ENCODE measurements at regions not wholly inside any gene's neighbourhood (a gene's known extent, or its start where the extent isn't known, plus 50 kb on each side); places are given as distances from the start of the nearest gene placed in this dataset.

- H3K27me3 Mint-ChIP-seq, result no peaks in the 10 kb centered on the region
- Histone ChIP-seq H3K9me3 (ENCODE audit: control insufficient read depth in 1 of 2, insufficient read depth in 1 of 2, low read length in 2 of 2) (peaks cover 4 to 7% of the 10 kb centered on the region in 2 experiments), H3K36me3 (ENCODE audit: insufficient read depth, low read length) (no peaks in the 10 kb centered on the region), H3K4me3 (ENCODE audit: low read length) (no peak overlapping the region), H3K27me3 (ENCODE audit: control insufficient read depth in 1 of 2, insufficient read depth in 2 of 2, low read length in 2 of 2) (no peaks in the 10 kb centered on the region), H3K27ac (ENCODE audit: low read depth in 1 of 2, low read length in 2 of 2) (no peak overlapping the region), H3K4me1 (ENCODE audit: insufficient read depth, low read length) (no peaks in the 10 kb centered on the region)
- H3K9me3 Mint-ChIP-seq, result peaks cover 5% of the 10 kb centered on the region
- H3K36me3 Mint-ChIP-seq (ENCODE audit: low read depth), result no peaks in the 10 kb centered on the region
- no peaks in the 10 kb centered on the region for H3K4me1 Mint-ChIP-seq (ENCODE audit: low read depth)
- H3K4me3 Mint-ChIP-seq, result no peak overlapping the region
- no peak for DNase-seq
- CTCF ChIA-PET, result no interaction called here
- intact Hi-C loops (cut with DNase I, micrococcal nuclease), result no loop called here
- TF ChIP-seq, protein P1, sequence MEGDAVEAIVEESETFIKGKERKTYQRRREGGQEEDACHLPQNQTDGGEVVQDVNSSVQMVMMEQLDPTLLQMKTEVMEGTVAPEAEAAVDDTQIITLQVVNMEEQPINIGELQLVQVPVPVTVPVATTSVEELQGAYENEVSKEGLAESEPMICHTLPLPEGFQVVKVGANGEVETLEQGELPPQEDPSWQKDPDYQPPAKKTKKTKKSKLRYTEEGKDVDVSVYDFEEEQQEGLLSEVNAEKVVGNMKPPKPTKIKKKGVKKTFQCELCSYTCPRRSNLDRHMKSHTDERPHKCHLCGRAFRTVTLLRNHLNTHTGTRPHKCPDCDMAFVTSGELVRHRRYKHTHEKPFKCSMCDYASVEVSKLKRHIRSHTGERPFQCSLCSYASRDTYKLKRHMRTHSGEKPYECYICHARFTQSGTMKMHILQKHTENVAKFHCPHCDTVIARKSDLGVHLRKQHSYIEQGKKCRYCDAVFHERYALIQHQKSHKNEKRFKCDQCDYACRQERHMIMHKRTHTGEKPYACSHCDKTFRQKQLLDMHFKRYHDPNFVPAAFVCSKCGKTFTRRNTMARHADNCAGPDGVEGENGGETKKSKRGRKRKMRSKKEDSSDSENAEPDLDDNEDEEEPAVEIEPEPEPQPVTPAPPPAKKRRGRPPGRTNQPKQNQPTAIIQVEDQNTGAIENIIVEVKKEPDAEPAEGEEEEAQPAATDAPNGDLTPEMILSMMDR (IDR thresholded peaks at IDR 0.05), result no peak
- POLR2A ChIA-PET, result no interaction called here
- ATAC-seq (ENCODE audit: poor library complexity), result no peak
- H3K27ac Mint-ChIP-seq, result no peak overlapping the region
These were observed 189.1 kb upstream of the EYS start for GRCh38 chr6:65896140-65896539.

- Mint-ChIP-seq H3K36me3 (ENCODE audit: low read depth) (no peaks in the 10 kb centered on the region), H3K27me3 (no peaks in the 10 kb centered on the region), H3K4me1 (ENCODE audit: low read depth) (no peaks in the 10 kb centered on the region), H3K9me3 (peaks cover 9% of the 10 kb centered on the region), H3K4me3 (no peak overlapping the region), H3K27ac (no peak overlapping the region)
- no peak for ATAC-seq (ENCODE audit: poor library complexity)
- TF ChIP-seq, protein P1 (IDR thresholded peaks at IDR 0.05), result no peak
- H3K4me3 ChIP-seq (ENCODE audit: low read length), result no peak overlapping the region
- no peak overlapping the region for H3K27ac ChIP-seq (ENCODE audit: low read depth in 1 of 2, low read length in 2 of 2)
- no peak for DNase-seq
- peaks cover 0 to 4% of the 10 kb centered on the region in 2 experiments for H3K9me3 ChIP-seq (ENCODE audit: control insufficient read depth in 1 of 2, insufficient read depth in 1 of 2, low read length in 2 of 2)
- H3K27me3 ChIP-seq (ENCODE audit: control insufficient read depth in 1 of 2, insufficient read depth in 2 of 2, low read length in 2 of 2), result no peaks in the 10 kb centered on the region
- CTCF ChIA-PET, result no interaction called here
- no peaks in the 10 kb centered on the region for H3K36me3 ChIP-seq (ENCODE audit: insufficient read depth, low read length)
- intact Hi-C loops (cut with DNase I, micrococcal nuclease), result no loop called here
- H3K4me1 ChIP-seq (ENCODE audit: insufficient read depth, low read length), result no peaks in the 10 kb centered on the region
- POLR2A ChIA-PET, result no interaction called here
These were observed 169.6 kb upstream of the EYS start for GRCh38 chr6:65876668-65877067.

DNA sequence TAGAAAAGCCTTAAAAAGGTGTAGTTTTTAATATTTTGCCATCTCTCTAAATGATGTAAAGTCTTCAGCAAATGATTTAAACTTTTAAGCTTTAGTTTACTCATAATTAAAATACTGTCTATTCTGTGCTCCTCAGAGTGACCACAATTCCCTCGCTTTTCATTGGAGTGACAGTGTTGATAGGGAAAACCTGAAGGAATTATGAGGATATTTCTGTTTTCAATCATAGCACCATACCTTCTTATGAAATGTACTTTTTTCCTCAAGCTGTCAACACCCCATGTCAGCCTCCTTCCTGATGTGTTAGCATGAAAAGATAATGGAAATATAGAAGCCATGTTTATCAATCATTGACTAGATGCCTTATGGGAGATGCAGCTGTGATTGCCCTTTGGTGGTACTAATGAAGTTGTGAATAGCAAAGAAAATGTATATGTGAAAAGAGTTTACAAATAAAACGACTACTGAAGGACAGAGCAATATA lies 145.4 kb upstream of the EYS start:
- no peak overlapping the region for H3K4me3 ChIP-seq (ENCODE audit: low read length)
- H3K9me3 ChIP-seq (ENCODE audit: control insufficient read depth in 1 of 2, insufficient read depth in 1 of 2, low read length in 2 of 2), result peaks cover 0 to 9% of the 10 kb centered on the region in 2 experiments
- no peaks in the 10 kb centered on the region for H3K4me1 ChIP-seq (ENCODE audit: insufficient read depth, low read length)
- ChIA-PET POLR2A (interaction anchor here (0.6 kb wide), 1 partner anchor 57 kb away, joined by 3 read pairs; no protein-coding TSS in a partner anchor), CTCF (no interaction called here)
- H3K36me3 ChIP-seq (ENCODE audit: insufficient read depth, low read length), result no peaks in the 10 kb centered on the region
- no peaks in the 10 kb centered on the region for H3K27me3 ChIP-seq (ENCODE audit: control insufficient read depth in 1 of 2, insufficient read depth in 2 of 2, low read length in 2 of 2)
- Mint-ChIP-seq H3K36me3 (ENCODE audit: low read depth) (no peaks in the 10 kb centered on the region), H3K27me3 (no peaks in the 10 kb centered on the region), H3K4me3 (no peak overlapping the region), H3K4me1 (ENCODE audit: low read depth) (no peaks in the 10 kb centered on the region), H3K27ac (no peak overlapping the region), H3K9me3 (peaks cover 24% of the 10 kb centered on the region)
- intact Hi-C loops (cut with DNase I, micrococcal nuclease), result no loop called here
- TF ChIP-seq, protein P1 (IDR thresholded peaks at IDR 0.05), result no peak
- H3K27ac ChIP-seq (ENCODE audit: low read depth in 1 of 2, low read length in 2 of 2), result no peak overlapping the region
- ATAC-seq (ENCODE audit: poor library complexity) (no peak), DNase-seq (no peak)
